GM12891 (cell line): ENCODE measurements at regions not wholly inside any gene's neighbourhood (a gene's known extent, or its start where the extent isn't known, plus 50 kb on each side); places are given as distances from the start of the nearest gene placed in this dataset.

ENCODE experiments used
- PAX5 ChIP-seq: IDR thresholded peaks from 2 replicates; pipeline ENCODE4 v1.6.1; 2011; ENCODE audit warnings: low read length, moderate library complexity, mild to moderate bottlenecking; ENCODE audit not compliant: insufficient read depth, severe bottlenecking
- POLR2A ChIP-seq: IDR thresholded peaks from 2 replicates; pipeline ENCODE4 v1.6.1; 2011; ENCODE audit warnings: low read depth, low read length, control low read depth
- POLR2AphosphoS5 ChIP-seq: IDR thresholded peaks from 2 replicates; pipeline ENCODE4 v1.6.1; 2011; ENCODE audit warnings: low read depth, low read length, control low read depth
- POU2F2 ChIP-seq: IDR thresholded peaks from 2 replicates; pipeline ENCODE4 v1.6.1; 2011; ENCODE audit warnings: low read depth, mild to moderate bottlenecking, control low read depth, low read length, moderate library complexity
- SPI1 ChIP-seq: IDR thresholded peaks from 2 replicates; pipeline ENCODE4 v1.6.1; 2011; ENCODE audit warnings: low read depth, low read length, control low read depth
- TAF1 ChIP-seq: IDR thresholded peaks from 2 replicates; pipeline ENCODE4 v1.6.1; 2011; ENCODE audit warnings: low read depth, low read length, control low read depth

GRCh38 chr21:22258821-22259220 is 1260.6 kb downstream of the NCAM2 start:
- TF ChIP-seq POLR2A (no peak), POLR2AphosphoS5 (no peak), POU2F2 (no peak), PAX5 (no peak), TAF1 (no peak), SPI1 (no peak)
